HG02763 (cell line): ENCODE measurements at regions not wholly inside any gene's neighbourhood (a gene's known extent, or its start where the extent isn't known, plus 50 kb on each side); places are given as distances from the start of the nearest gene placed in this dataset.
"Not testable (repeated sequence)": the region's sequence is repeated elsewhere in the genome, so short reads cannot be mapped to it uniquely, and the experiment has no call there.

Source experiments
- ATAC-seq: cut with Tn5 transposase; IDR thresholded peaks from one replicate; pipeline ENCODE4 v1.9.1; 2021; ENCODE audit warnings: mild to moderate bottlenecking, moderate library complexity; ENCODE audit not compliant: unreplicated experiment

- no peak for ATAC-seq
Observed at GRCh38 chr2:142668420-142668819, 209.0 kb upstream of the KYNU start.

DNA sequence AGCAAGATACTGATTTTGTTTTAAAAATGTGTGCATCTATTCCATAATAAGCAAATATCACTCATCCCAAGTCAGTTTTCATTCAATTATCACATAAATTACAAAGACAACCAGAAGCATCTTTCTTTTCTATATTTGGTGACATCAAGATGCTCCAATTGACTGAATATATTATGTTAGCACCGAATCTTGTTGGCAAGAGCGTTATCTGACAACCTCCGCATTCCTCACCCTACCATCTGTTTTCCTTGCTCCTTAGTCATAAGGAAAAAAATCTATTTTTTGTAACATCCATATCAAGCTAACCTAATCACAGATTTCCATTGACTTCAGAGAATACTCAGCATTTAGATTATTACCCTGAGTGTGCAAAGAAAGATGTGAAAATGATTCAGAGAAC lies 212.2 kb upstream of the KYNU start:
- no peak for ATAC-seq

DNA sequence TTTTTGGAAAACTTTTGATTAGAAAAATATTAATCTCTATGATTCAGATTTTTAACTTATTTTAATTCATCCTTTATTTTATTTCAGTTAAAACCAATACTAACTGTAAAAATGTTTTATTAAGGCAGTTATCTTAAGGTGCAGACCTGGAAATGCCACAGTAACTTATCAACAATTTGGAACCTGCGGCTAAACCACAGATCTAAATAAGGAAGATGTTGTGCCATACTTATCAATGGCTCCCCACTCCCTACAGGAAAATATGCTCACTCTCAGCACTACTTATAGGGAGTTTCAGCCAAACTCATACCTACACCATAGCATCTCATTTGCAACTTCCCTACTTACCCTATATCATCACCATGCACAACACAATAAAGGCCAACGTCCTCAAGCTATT lies 226.9 kb upstream of the KYNU start:
- ATAC-seq, result no peak

GRCh38 chr2:142649581-142649980 lies 227.9 kb upstream of the KYNU start:
- no peak for ATAC-seq

- no peak for ATAC-seq
Observed at GRCh38 chr2:142642650-142643049, 234.8 kb upstream of the KYNU start.

- ATAC-seq, result no peak
Observed at GRCh38 chr2:142629193-142629592, 248.3 kb upstream of the KYNU start.

DNA sequence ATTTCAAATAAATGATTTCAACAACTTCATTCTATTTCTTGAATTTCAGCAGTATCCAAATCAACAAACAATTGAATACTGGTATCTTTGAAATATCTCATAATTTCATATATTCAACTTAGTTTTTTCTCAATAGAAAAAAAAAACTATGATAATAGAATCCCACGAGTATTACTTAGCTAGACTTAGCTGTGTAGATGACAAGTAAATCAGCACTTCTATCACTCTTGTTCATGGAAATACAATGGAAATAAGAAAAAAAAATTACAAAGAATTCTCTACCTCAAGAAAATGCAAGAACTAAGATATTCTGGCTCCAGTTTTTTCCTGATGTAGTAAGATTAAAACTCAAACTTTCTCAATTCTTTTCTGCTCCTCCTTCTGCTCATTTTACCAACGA lies 256.2 kb upstream of the KYNU start:
- no peak for ATAC-seq

DNA sequence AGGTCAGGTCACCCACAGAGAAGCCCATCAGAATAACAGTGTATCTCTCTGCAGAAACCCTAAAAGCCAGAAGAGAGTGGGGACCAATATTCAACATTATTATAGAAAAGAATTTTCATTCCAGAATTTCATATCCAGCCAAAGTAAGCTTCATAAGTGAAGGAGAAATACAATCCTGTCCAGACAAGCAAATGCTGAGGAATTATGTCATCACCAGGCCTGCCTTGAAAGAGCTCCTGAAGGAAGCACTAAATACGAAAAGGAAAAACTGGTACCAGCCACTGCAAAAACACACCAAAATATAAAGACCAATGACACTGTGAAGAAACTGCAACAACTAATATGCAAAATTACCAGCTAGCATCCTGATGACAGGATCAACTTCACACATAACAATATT lies 260.0 kb upstream of the KYNU start:
- no peak for ATAC-seq

- ATAC-seq, result no peak
Observed at GRCh38 chr2:142615876-142616275, 261.6 kb upstream of the KYNU start.

- not testable (repeated sequence) for ATAC-seq
Observed at GRCh38 chr2:142613193-142613592, 264.3 kb upstream of the KYNU start.

DNA sequence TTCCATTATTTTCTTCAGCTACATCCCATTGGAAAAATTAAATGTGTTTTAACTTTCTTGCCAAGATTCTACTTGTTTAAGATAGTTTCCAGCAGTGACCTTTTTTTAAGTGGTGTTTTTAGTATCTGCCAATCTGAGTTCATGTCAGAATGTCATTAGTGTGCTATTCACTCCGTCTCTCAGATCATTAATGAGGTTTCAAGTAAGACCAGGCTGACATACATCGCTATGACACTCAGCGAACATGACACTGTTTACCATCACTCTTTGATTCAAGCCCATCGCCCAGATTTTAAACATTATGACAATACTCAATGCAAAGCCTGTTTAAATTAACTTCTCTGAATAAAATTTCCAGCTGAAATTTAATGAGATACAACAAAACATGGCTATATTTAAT lies 272.0 kb upstream of the KYNU start:
- no peak for ATAC-seq

GRCh38 chr2:142603759-142604158 lies 273.7 kb upstream of the KYNU start:
- no peak for ATAC-seq

GRCh38 chr2:142602418-142602989 lies 275.0 kb upstream of the KYNU start:
- no peak for ATAC-seq

DNA sequence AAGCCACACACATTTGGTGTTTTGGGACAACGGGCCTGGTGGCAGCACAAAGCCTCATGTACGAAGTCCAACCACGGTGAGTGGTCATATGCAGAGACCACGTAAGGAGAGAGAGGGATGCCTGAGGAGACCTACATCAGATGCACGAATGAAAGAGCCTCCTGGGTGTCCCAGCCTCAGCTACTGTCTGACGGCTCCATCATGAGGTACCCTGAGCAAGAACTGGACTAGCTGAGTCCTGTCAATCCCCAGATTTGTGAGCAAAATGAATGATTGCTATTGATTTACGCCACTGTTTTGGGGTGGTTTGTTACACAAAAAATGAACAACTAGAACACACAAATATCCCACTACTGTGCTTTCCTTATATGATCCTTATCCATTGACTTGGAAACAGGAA lies 275.7 kb upstream of the KYNU start:
- ATAC-seq, result no peak

- no peak for ATAC-seq
Observed at GRCh38 chr2:142599504-142599903, 278.0 kb upstream of the KYNU start.

GRCh38 chr2:142598846-142599245 lies 278.6 kb upstream of the KYNU start:
- no peak for ATAC-seq

GRCh38 chr2:142596334-142597088 lies 281.0 kb upstream of the KYNU start:
- ATAC-seq, result no peak

- ATAC-seq, result no peak
Observed at GRCh38 chr2:142594935-142595334, 282.5 kb upstream of the KYNU start.

- ATAC-seq, result no peak
Observed at GRCh38 chr2:142592171-142592570, 285.3 kb upstream of the KYNU start.

GRCh38 chr2:142591420-142591819 lies 286.0 kb upstream of the KYNU start:
- ATAC-seq, result no peak

DNA sequence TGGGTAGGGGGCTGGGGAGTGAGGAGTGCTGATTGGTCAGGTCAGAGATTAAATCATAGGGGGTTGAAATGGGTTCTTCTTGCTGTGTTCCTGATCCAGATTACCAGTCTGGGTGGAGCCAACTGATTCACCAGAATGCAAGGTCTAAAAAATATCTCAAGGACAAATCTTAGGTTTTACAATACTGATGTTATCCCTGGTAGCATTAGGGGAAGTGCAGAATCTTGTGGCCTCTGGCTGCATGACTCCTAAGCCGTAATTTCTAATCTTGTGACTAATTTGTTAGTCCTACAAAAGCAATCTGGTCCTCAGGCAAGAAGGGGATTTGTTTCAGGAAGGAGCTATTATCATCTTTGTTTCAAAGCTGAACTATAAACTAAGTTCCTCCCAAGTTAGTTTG lies 289.2 kb upstream of the KYNU start:
- ATAC-seq, result no peak

GRCh38 chr2:142586693-142587580 lies 290.5 kb upstream of the KYNU start:
- no peak for ATAC-seq
